ENCODE measurements at regions not wholly inside any gene's neighbourhood (a gene's known extent, or its start where the extent isn't known, plus 50 kb on each side); places are given as distances from the start of the nearest gene placed in this dataset.

GRCh38 chr11:82041764-82042163, 691.9 kb downstream of the FAM181B start:
- TF ChIP-seq RAD51 (IDR thresholded peaks at IDR 0.05) (no peak), SMAD1 (IDR thresholded peaks at IDR 0.05; ENCODE audit: low read depth, partially characterized antibody) (no peak), TBL1XR1 (IDR thresholded peaks at IDR 0.05; ENCODE audit: low read depth, low read length) (no peak), GABPA (IDR thresholded peaks at IDR 0.05; ENCODE audit: low read depth) (no peak), MEF2A (IDR thresholded peaks at IDR 0.05; ENCODE audit: insufficient read depth, low read depth, low read length) (no peak), NR2F1 (conservative IDR thresholded peaks at IDR 0.05) (no peak), PAX8 (IDR thresholded peaks at IDR 0.05) (no peak), BHLHE40 (IDR thresholded peaks at IDR 0.05; ENCODE audit: borderline replicate concordance in 1 of 2, low read depth in 2 of 2, low read length in 1 of 2) (no peak)
- TF ChIP-seq, protein P1, sequence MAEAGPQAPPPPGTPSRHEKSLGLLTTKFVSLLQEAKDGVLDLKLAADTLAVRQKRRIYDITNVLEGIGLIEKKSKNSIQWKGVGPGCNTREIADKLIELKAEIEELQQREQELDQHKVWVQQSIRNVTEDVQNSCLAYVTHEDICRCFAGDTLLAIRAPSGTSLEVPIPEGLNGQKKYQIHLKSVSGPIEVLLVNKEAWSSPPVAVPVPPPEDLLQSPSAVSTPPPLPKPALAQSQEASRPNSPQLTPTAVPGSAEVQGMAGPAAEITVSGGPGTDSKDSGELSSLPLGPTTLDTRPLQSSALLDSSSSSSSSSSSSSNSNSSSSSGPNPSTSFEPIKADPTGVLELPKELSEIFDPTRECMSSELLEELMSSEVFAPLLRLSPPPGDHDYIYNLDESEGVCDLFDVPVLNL (IDR thresholded peaks at IDR 0.05; ENCODE audit: low read depth, low read length), result no peak
- H3K4me1 ChIP-seq (ENCODE audit: control insufficient read depth, insufficient read depth, low read length), result no peaks in the 10 kb centered on the region
- SMC1A ChIA-PET (ENCODE audit: uncharacterized antibody, unreplicated experiment), result no interaction called here
- H3K27ac ChIP-seq (ENCODE audit: control insufficient read depth, insufficient read depth), result no peak overlapping the region
- H3K36me3 ChIP-seq (ENCODE audit: control insufficient read depth in 2 of 2, insufficient read depth in 2 of 2, low read length in 1 of 2), result no peaks in the 10 kb centered on the region
- H2AFZ ChIP-seq (ENCODE audit: control insufficient read depth, low read depth, low read length), result no peak overlapping the region
- CTCF ChIA-PET, result no interaction called here
- FAIRE-seq (no peak), DNase-seq (ENCODE audit: low read depth, low spot score) (no peak), ATAC-seq (no peak)
- intact Hi-C loops (cut with micrococcal nuclease; ENCODE audit: unreplicated experiment), result no loop called here
- no peak overlapping the region for H3K4me2 ChIP-seq (ENCODE audit: control insufficient read depth, insufficient read depth)
- H3K79me2 ChIP-seq (ENCODE audit: control insufficient read depth, insufficient read depth, low read length), result no peaks in the 10 kb centered on the region
- H3K27me3 ChIP-seq (replicated peaks in 1 of 2; ENCODE audit: control insufficient read depth in 2 of 2, insufficient read depth in 2 of 2, low read length in 1 of 2), result no peaks in the 10 kb centered on the region
- POLR2A ChIA-PET, result no interaction called here
- no peak overlapping the region for H3K9ac ChIP-seq (ENCODE audit: control insufficient read depth, insufficient read depth, low read length)
- RAD21 ChIA-PET (ENCODE audit: unreplicated experiment), result no interaction called here
- H3K4me3 ChIP-seq, result no peak overlapping the region
- no TSS peak for BruUV-seq (replicated peaks)
- H3K9me3 ChIP-seq (replicated peaks; ENCODE audit: control insufficient read depth, insufficient read depth, low read length), result no peaks in the 10 kb centered on the region; the same call in 2 of the 3 replicates
- WGBS (ENCODE audit: insufficient coverage, insufficient replicate concordance, low lambda C conversion rate, missing lambda C conversion rate), result 11% methylated on average over 6 of the region's 6 CpGs
- in situ Hi-C loops (cut with MboI), result no loop called here
- no peaks in the 10 kb centered on the region for H4K20me1 ChIP-seq (ENCODE audit: control insufficient read depth, insufficient read depth)
